B cell (primary cell): ENCODE measurements at regions not wholly inside any gene's neighbourhood (a gene's known extent, or its start where the extent isn't known, plus 50 kb on each side); places are given as distances from the start of the nearest gene placed in this dataset.

ENCODE experiments used
- ATAC-seq: fragments of 200-7000 bp; cut with Tn5 transposase; one replicate; pipeline ENCODE4 v1.10.0; 2021; ENCODE audit warnings: low read depth, mild to moderate bottlenecking, moderate number of reproducible peaks, moderate library complexity
- CTCF ChIA-PET: fragments of 350-600 bp; sonication (Branson Sonifier 250); formaldehyde crosslinking; loops from one replicate; lab custom pipeline; 2021; ENCODE audit warnings: antibody characterized with exemption, inconsistent platforms; lab: Charles Lee
- POLR2A ChIA-PET: fragments of 350-600 bp; sonication (Branson Sonifier 250); formaldehyde crosslinking; loops from one replicate; lab custom pipeline; 2021; ENCODE audit warnings: antibody characterized with exemption; lab: Charles Lee
- DNase-seq: peaks from one replicate; pipeline ENCODE4 v3.0.0; 2013
- H2AFZ ChIP-seq: 2 replicates; pipeline ENCODE4 v1.6.1; 2012; ENCODE audit warnings: mild to moderate bottlenecking, low read depth, low read length; ENCODE audit not compliant: insufficient read depth, poor library complexity, severe bottlenecking
- H3K27ac ChIP-seq, 2 donors: 1 replicate in 1 of 2; 2 replicates in 1 of 2; pipeline ENCODE4 v1.5.1; 2012 to 2013; ENCODE audit warnings: low read length in 2 of 2, mild to moderate bottlenecking in 2 of 2, moderate library complexity in 1 of 2
- H3K27me3 ChIP-seq, 4 experiments: fragments of 200-600 bp in 1 of 4; sonication (generic) in 1 of 4; replicated peaks in 1 of 4; 1 replicate in 2 of 4; 2 replicates in 2 of 4; pipeline versions ENCODE4 v1.6.1 to v1.7.0; 2013 to 2016; ENCODE audit warnings: low read length in 3 of 4, mild to moderate bottlenecking in 2 of 4, mixed read lengths in 1 of 4, moderate library complexity in 1 of 4; ENCODE audit not compliant: insufficient read depth in 4 of 4, control insufficient read depth in 3 of 4; ENCODE audit errors: control extremely low read depth in 1 of 4
- H3K36me3 ChIP-seq, 2 experiments: replicated peaks in 1 of 2; 1 replicate in 1 of 2; 2 replicates in 1 of 2; pipeline versions ENCODE4 v1.6.1 to v1.7.1; 2013; ENCODE audit warnings: low read length in 1 of 2; ENCODE audit not compliant: insufficient read depth in 2 of 2, control insufficient read depth in 1 of 2; ENCODE audit errors: control extremely low read depth in 1 of 2, extremely low read depth in 1 of 2
- H3K4me1 ChIP-seq, 2 donors: fragments of 200-600 bp in 1 of 2; sonication (generic) in 1 of 2; 1 replicate in 1 of 2; 2 replicates in 1 of 2; pipeline versions ENCODE4 v1.5.1 to v1.6.1; 2013 to 2017; ENCODE audit warnings: low read length in 2 of 2; ENCODE audit not compliant: control insufficient read depth in 2 of 2, insufficient read depth in 2 of 2
- H3K4me2 ChIP-seq: replicated peaks from 2 replicates; pipeline ENCODE3; 2012; ENCODE audit warnings: mild to moderate bottlenecking, low read depth, low read length; ENCODE audit not compliant: poor library complexity, severe bottlenecking
- H3K4me3 ChIP-seq, 5 experiments: fragments of 200-600 bp in 1 of 5; sonication (generic) in 1 of 5; 1 replicate in 3 of 5; 2 replicates in 2 of 5; pipeline versions ENCODE4 v1.5.1 to v1.7.0; 2011 to 2016; ENCODE audit warnings: low read length in 4 of 5, mild to moderate bottlenecking in 4 of 5, low read depth in 2 of 5, control low read depth in 1 of 5, moderate library complexity in 1 of 5; ENCODE audit not compliant: insufficient read depth in 1 of 5; ENCODE audit errors: control extremely low read depth in 1 of 5, extremely low read depth in 1 of 5
- H3K79me2 ChIP-seq: fragments of 200-600 bp; sonication (generic); one replicate; pipeline ENCODE4 v1.6.0; 2016; ENCODE audit warnings: low read length; ENCODE audit not compliant: control insufficient read depth, insufficient read depth
- H3K9ac ChIP-seq: fragments of 200-600 bp; sonication (generic); 2 replicates; pipeline ENCODE4 v1.6.1; 2017; ENCODE audit warnings: mild to moderate bottlenecking, low read length, moderate library complexity
- H3K9me3 ChIP-seq, 3 donors: one replicate each; pipeline versions ENCODE4 v1.6.1 to v1.7.1; 2013; ENCODE audit warnings: low read length in 2 of 3; ENCODE audit not compliant: control insufficient read depth in 2 of 3, insufficient read depth in 1 of 3; ENCODE audit errors: control extremely low read depth in 1 of 3
- H4K20me1 ChIP-seq: 2 replicates; pipeline ENCODE4 v1.6.0; 2012; ENCODE audit warnings: mild to moderate bottlenecking, low read length; ENCODE audit not compliant: insufficient read depth, control insufficient read depth, poor library complexity, severe bottlenecking
- H3K27ac Mint-ChIP-seq: one replicate; pipeline ENCODE4 v1.8.0; 2021; ENCODE audit warnings: mixed read lengths
- H3K27me3 Mint-ChIP-seq: one replicate; pipeline ENCODE4 v1.8.0; 2021; ENCODE audit warnings: mixed read lengths
- H3K4me1 Mint-ChIP-seq: one replicate; pipeline ENCODE4 v1.8.0; 2021; ENCODE audit warnings: mixed read lengths
- H3K4me3 Mint-ChIP-seq: one replicate; pipeline ENCODE4 v1.8.0; 2021; ENCODE audit warnings: mixed read lengths
- H3K9me3 Mint-ChIP-seq: one replicate; pipeline ENCODE4 v1.8.0; 2022; ENCODE audit warnings: mixed read lengths; ENCODE audit not compliant: insufficient read depth
- CTCF ChIP-seq: fragments of 200-600 bp; IDR thresholded peaks from one replicate; pipeline ENCODE4 v1.8.0; 2022; ENCODE audit warnings: antibody characterized with exemption, mild to moderate bottlenecking
- EZH2 ChIP-seq: IDR thresholded peaks from 2 replicates; pipeline ENCODE4 v1.6.1; 2012; ENCODE audit warnings: borderline replicate concordance, low read depth, mild to moderate bottlenecking, moderate library complexity, low read length; ENCODE audit not compliant: insufficient read depth, poor library complexity, severe bottlenecking
- WGBS: methylation state at CpG from one replicate; pipeline ENCODE4 v1.1.5; 2013; ENCODE audit warnings: missing lambda C conversion rate; ENCODE audit not compliant: insufficient coverage; 5-methylcytosine and 5-hydroxymethylcytosine counted together
- intact Hi-C: fragments of 100-400 bp; cut with micrococcal nuclease; formaldehyde crosslinking; loops from one replicate; pipeline ENCODE4 v1.10.0; 2022

- Histone ChIP-seq H3K4me3 (no peak overlapping the region), H3K27me3 (no peaks in the 10 kb centered on the region), H3K4me2 (no peak overlapping the region), H3K4me1 (no peaks in the 10 kb centered on the region), H4K20me1 (no peaks in the 10 kb centered on the region), H3K9ac (no peak overlapping the region), H3K27ac (no peak overlapping the region), H3K36me3 (no peaks in the 10 kb centered on the region), H3K79me2 (no peaks in the 10 kb centered on the region), H3K9me3 (peaks cover 0 to 4% (median 0%) of the 10 kb centered on the region in 3 donors), H2AFZ (no peak overlapping the region)
- Mint-ChIP-seq H3K27me3 (no peaks in the 10 kb centered on the region), H3K9me3 (no peaks in the 10 kb centered on the region), H3K27ac (no peak overlapping the region), H3K4me1 (no peaks in the 10 kb centered on the region), H3K4me3 (no peak overlapping the region)
- no CpG with 5 or more reads among the region's 1 CpG for WGBS
- CTCF ChIA-PET: interaction anchor here (0.6 kb wide), 1 partner anchor 694 kb away, joined by 5 read pairs; no protein-coding TSS in a partner anchor
- no peak for TF ChIP-seq EZH2
- TF ChIP-seq CTCF: no peak
- intact Hi-C loops: no loop called here
- POLR2A ChIA-PET: no interaction called here
- DNase-seq (no peak), ATAC-seq (no peak)
These were observed 649.4 kb downstream of the HDGFL1 start for GRCh38 chr6:23218751-23219150.

DNA sequence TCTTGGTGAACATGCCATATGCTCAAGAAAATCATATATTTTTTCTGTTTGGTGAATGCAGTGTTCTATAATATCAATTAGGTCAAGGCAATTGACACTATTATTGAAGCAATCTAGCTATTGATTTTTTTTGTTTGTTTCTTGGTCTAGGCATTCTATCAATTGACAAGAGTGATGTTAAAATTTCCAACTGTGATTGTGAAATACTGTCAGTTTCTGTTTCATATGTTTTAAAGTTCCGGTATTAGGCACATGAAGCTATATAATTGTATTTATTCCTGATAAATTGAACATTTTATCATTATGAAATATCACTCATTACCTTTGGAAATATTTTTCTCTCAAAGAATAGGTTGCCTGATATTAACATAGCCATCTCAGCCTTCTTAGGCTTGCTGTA, 653.4 kb downstream of the HDGFL1 start:
- Histone ChIP-seq H3K79me2 (no peaks in the 10 kb centered on the region), H3K36me3 (no peaks in the 10 kb centered on the region), H3K27me3 (no peaks in the 10 kb centered on the region), H3K4me2 (no peak overlapping the region), H3K4me1 (no peaks in the 10 kb centered on the region), H3K27ac (no peak overlapping the region), H3K9ac (no peak overlapping the region), H3K9me3 (no peaks in the 10 kb centered on the region), H4K20me1 (no peaks in the 10 kb centered on the region), H2AFZ (no peak overlapping the region), H3K4me3 (no peak overlapping the region)
- Mint-ChIP-seq H3K4me1 (no peaks in the 10 kb centered on the region), H3K9me3 (peaks cover 11% of the 10 kb centered on the region), H3K27me3 (no peaks in the 10 kb centered on the region), H3K4me3 (no peak overlapping the region), H3K27ac (no peak overlapping the region)
- DNase-seq: no peak
- TF ChIP-seq CTCF: no peak
- no peak for TF ChIP-seq EZH2
- intact Hi-C loops: no loop called here
- ChIA-PET CTCF (no interaction called here), POLR2A (no interaction called here)
- WGBS: no CpG with 5 or more reads among the region's 1 CpG
- ATAC-seq: no peak
